A549 (cell line): ENCODE measurements at regions not wholly inside any gene's neighbourhood (a gene's known extent, or its start where the extent isn't known, plus 50 kb on each side); places are given as distances from the start of the nearest gene placed in this dataset.

Experiments
- CHD2 ChIP-seq: fragments of 150-350 bp; IDR thresholded peaks from 2 replicates; pipeline ENCODE4 v1.6.1; 2014; ENCODE audit warnings: low read length; ENCODE audit not compliant: partially characterized antibody
- CTCF ChIP-seq: fragments of >200 bp; sonication (Bioruptor Twin); formaldehyde crosslinking; IDR thresholded peaks from 3 replicates; pipeline ENCODE4 v1.5.1; 2016
- E2F6 ChIP-seq: IDR thresholded peaks from 2 replicates; pipeline ENCODE4 v1.6.1; 2012; ENCODE audit warnings: low read depth, borderline replicate concordance
- EP300 ChIP-seq, 2 experiments: fragments of >200 bp; sonication (Bioruptor Twin); formaldehyde crosslinking; IDR thresholded peaks; 2 replicates in 1 of 2; 3 replicates in 1 of 2; pipeline ENCODE4 v1.6.1; 2016 to 2017
- ESRRA ChIP-seq: fragments of 150-350 bp; IDR thresholded peaks from 2 replicates; pipeline ENCODE4 v1.6.1; 2014; ENCODE audit warnings: mild to moderate bottlenecking, low read length, borderline replicate concordance
- HES2 ChIP-seq: fragments of >200 bp; sonication (Bioruptor Twin); formaldehyde crosslinking; IDR thresholded peaks from 2 replicates; pipeline ENCODE4 v1.6.1; 2016
- HMGXB4 ChIP-seq: fragments of 250-450 bp; sonication (Bioruptor Pico); IDR thresholded peaks from 2 replicates; pipeline ENCODE4 v1.5.0; 2021; ENCODE audit warnings: mild to moderate bottlenecking, moderate library complexity, borderline replicate concordance
- MYC ChIP-seq: IDR thresholded peaks from 2 replicates; pipeline ENCODE4 v1.6.1; 2012; ENCODE audit warnings: mild to moderate bottlenecking, inconsistent platforms, low read length, improper control_type of control experiment, borderline replicate concordance
- NFE2L2 ChIP-seq: fragments of 150-350 bp; conservative IDR thresholded peaks from 2 replicates; pipeline ENCODE4 v1.6.1; 2014; ENCODE audit warnings: low read length
- POLR2A ChIP-seq: IDR thresholded peaks from 2 replicates; pipeline ENCODE4 v1.6.1; 2012; ENCODE audit warnings: mild to moderate bottlenecking, low read length
- RAD21 ChIP-seq, 2 experiments: fragments of >200 bp in 1 of 2; sonication (Bioruptor Twin) in 1 of 2; formaldehyde crosslinking in 1 of 2; IDR thresholded peaks in 1 of 2; conservative IDR thresholded peaks in 1 of 2; 2 replicates in 1 of 2; 3 replicates in 1 of 2; pipeline ENCODE4 v1.6.1; 2012 to 2018; ENCODE audit warnings: inconsistent platforms in 1 of 2
- REST ChIP-seq: fragments of 200-600 bp; sonication (generic); IDR thresholded peaks from 2 replicates; pipeline ENCODE4 v1.6.1; 2016; ENCODE audit warnings: antibody characterized with exemption, mild to moderate bottlenecking, moderate library complexity

- TF ChIP-seq MYC (no peak), POLR2A (no peak), CTCF (no peak), HMGXB4 (CRISPR knock-in tag) (no peak), EP300 (IDR thresholded peaks at IDR 0.05) (no peak), ESRRA (no peak), HES2 (no peak), E2F6 (no peak), RAD21 (conservative IDR thresholded peaks at IDR 0.05 in 1 of 2, IDR thresholded peaks at IDR 0.05 in 1 of 2) (no peak), CHD2 (no peak), REST (no peak), NFE2L2 (no peak)
These were observed 100.0 kb upstream of the KCNMA1 start for GRCh38 chr10:77737608-77738007.
